PC-9 (cell line): ENCODE measurements at regions not wholly inside any gene's neighbourhood (a gene's known extent, or its start where the extent isn't known, plus 50 kb on each side); places are given as distances from the start of the nearest gene placed in this dataset.
"Not testable (repeated sequence)": the region's sequence is repeated elsewhere in the genome, so short reads cannot be mapped to it uniquely, and the experiment has no call there.

Source experiments
- CTCF ChIP-seq: fragments of 200-600 bp; sonication (generic); conservative IDR thresholded peaks from 2 replicates; pipeline ENCODE4 v1.6.1; 2017; ENCODE audit warnings: mixed run types, antibody characterized with exemption, mild to moderate bottlenecking, moderate library complexity
- EZH2 ChIP-seq: fragments of 200-600 bp; sonication (generic); IDR thresholded peaks from 2 replicates; pipeline ENCODE4 v1.8.0; 2017; ENCODE audit warnings: antibody characterized with exemption, low read depth

DNA sequence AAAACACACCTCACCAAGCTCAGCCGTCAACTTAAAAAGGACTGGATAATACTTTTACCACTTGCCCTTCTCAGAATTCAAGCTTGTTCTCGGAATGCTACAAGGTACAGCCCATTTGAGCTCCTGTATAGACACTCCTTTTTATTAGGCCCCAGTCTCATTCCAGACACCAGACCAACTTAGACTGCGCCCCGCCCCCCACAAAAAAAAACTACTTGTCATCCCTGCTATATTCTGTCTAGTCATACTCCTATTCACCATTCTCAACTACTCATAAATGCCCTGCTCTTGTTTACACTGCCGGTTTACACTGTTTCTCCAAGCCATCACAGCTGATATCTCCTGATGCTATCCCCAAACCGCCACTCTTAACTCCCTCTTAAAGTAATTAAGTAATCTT lies 1220.5 kb downstream of the OTOL1 start:
- TF ChIP-seq CTCF, EZH2: not testable (repeated sequence)
